IgD-negative memory B cell (primary cell): ENCODE measurements at regions not wholly inside any gene's neighbourhood (a gene's known extent, or its start where the extent isn't known, plus 50 kb on each side); places are given as distances from the start of the nearest gene placed in this dataset.

ENCODE experiments used
- H3K27ac Mint-ChIP-seq, 3 donors: one replicate each; pipeline ENCODE4 v1.8.0; 2020 to 2022; ENCODE audit warnings: mild to moderate bottlenecking in 3 of 3, mixed read lengths in 3 of 3, moderate library complexity in 1 of 3
- H3K27me3 Mint-ChIP-seq: one replicate; pipeline ENCODE4 v1.8.0; 2021; ENCODE audit warnings: mixed read lengths
- H3K36me3 Mint-ChIP-seq: one replicate; pipeline ENCODE4 v1.8.0; 2020; ENCODE audit warnings: mild to moderate bottlenecking, mixed read lengths
- H3K4me1 Mint-ChIP-seq, 3 donors: one replicate each; pipeline ENCODE4 v1.8.0; 2020 to 2022; ENCODE audit warnings: mixed read lengths in 3 of 3, mild to moderate bottlenecking in 1 of 3
- H3K4me3 Mint-ChIP-seq, 4 donors: one replicate each; pipeline ENCODE4 v1.8.0; 2020 to 2022; ENCODE audit warnings: mild to moderate bottlenecking in 4 of 4, mixed read lengths in 4 of 4, moderate library complexity in 3 of 4
- H3K9me3 Mint-ChIP-seq, 3 donors: one replicate each; pipeline ENCODE4 v1.8.0; 2020 to 2021; ENCODE audit warnings: mixed read lengths in 3 of 3, mild to moderate bottlenecking in 1 of 3

- peaks cover 17 to 29% (median 21%) of the 10 kb centered on the region in 3 donors for H3K4me1 Mint-ChIP-seq
- H3K27me3 Mint-ChIP-seq, result peaks cover 6% of the 10 kb centered on the region
- H3K9me3 Mint-ChIP-seq, result peaks cover 0 to 1% (median 0%) of the 10 kb centered on the region in 3 donors
- no peaks in the 10 kb centered on the region for H3K36me3 Mint-ChIP-seq
- no peak overlapping the region for H3K4me3 Mint-ChIP-seq
- no peak overlapping the region for H3K27ac Mint-ChIP-seq
Measured at GRCh38 chr13:30120133-30120822, 187.1 kb downstream of the KATNAL1 start.

- Mint-ChIP-seq H3K36me3 (no peaks in the 10 kb centered on the region), H3K4me1 (peaks cover 19 to 33% (median 23%) of the 10 kb centered on the region in 3 donors), H3K4me3 (no peak overlapping the region), H3K9me3 (peaks cover 0 to 1% (median 0%) of the 10 kb centered on the region in 3 donors), H3K27ac (peak overlapping the region in 1 of 3 donors; percentile 4), H3K27me3 (peaks cover 5% of the 10 kb centered on the region)
Measured at GRCh38 chr13:30119476-30119875, 187.9 kb downstream of the KATNAL1 start.

GRCh38 chr13:30116379-30116778 is 191.0 kb downstream of the KATNAL1 start:
- H3K4me1 Mint-ChIP-seq, result peaks cover 14 to 32% (median 20%) of the 10 kb centered on the region in 3 donors
- peak overlapping the region in 1 of 3 donors; percentile 55 for H3K27ac Mint-ChIP-seq
- peaks cover 2% of the 10 kb centered on the region for H3K27me3 Mint-ChIP-seq
- peaks cover 0 to 1% (median 0%) of the 10 kb centered on the region in 3 donors for H3K9me3 Mint-ChIP-seq
- no peak overlapping the region for H3K4me3 Mint-ChIP-seq
- no peaks in the 10 kb centered on the region for H3K36me3 Mint-ChIP-seq

GRCh38 chr13:30115257-30115600 is 192.1 kb downstream of the KATNAL1 start:
- H3K36me3 Mint-ChIP-seq, result no peaks in the 10 kb centered on the region
- peak overlapping the region in 1 of 3 donors; percentile 47 for H3K27ac Mint-ChIP-seq
- H3K4me3 Mint-ChIP-seq, result peak overlapping the region; percentile 64 to 93 (median 76)
- H3K27me3 Mint-ChIP-seq, result peaks cover 4% of the 10 kb centered on the region
- H3K4me1 Mint-ChIP-seq, result peaks cover 12 to 26% (median 12%) of the 10 kb centered on the region in 3 donors
- H3K9me3 Mint-ChIP-seq, result peaks cover 0 to 1% (median 0%) of the 10 kb centered on the region in 3 donors

- Mint-ChIP-seq H3K36me3 (no peaks in the 10 kb centered on the region), H3K4me1 (peaks cover 7 to 26% (median 10%) of the 10 kb centered on the region in 3 donors), H3K4me3 (peak overlapping the region; percentile 79 to 93 (median 90)), H3K9me3 (peaks cover 0 to 1% (median 0%) of the 10 kb centered on the region in 3 donors), H3K27me3 (peaks cover 4% of the 10 kb centered on the region), H3K27ac (peak overlapping the region; percentile 47 to 58 (median 47))
Measured at GRCh38 chr13:30114571-30115256, 192.6 kb downstream of the KATNAL1 start.

GRCh38 chr13:30113983-30114570 is 193.3 kb downstream of the KATNAL1 start:
- Mint-ChIP-seq H3K27me3 (peaks cover 4% of the 10 kb centered on the region), H3K36me3 (no peaks in the 10 kb centered on the region), H3K4me3 (peak overlapping the region; percentile 79 to 92 (median 88)), H3K27ac (peak overlapping the region in 2 of 3 donors; percentile 47 to 58), H3K9me3 (peaks cover 0 to 1% (median 0%) of the 10 kb centered on the region in 3 donors), H3K4me1 (peaks cover 7 to 26% (median 9%) of the 10 kb centered on the region in 3 donors)

GRCh38 chr13:30113551-30113950 is 193.8 kb downstream of the KATNAL1 start:
- no peaks in the 10 kb centered on the region for H3K36me3 Mint-ChIP-seq
- peak overlapping the region in 1 of 3 donors; percentile 71 for H3K27ac Mint-ChIP-seq
- H3K4me3 Mint-ChIP-seq, result peak overlapping the region; percentile 79 to 92 (median 88)
- peaks cover 7 to 26% (median 9%) of the 10 kb centered on the region in 3 donors for H3K4me1 Mint-ChIP-seq
- peaks cover 4% of the 10 kb centered on the region for H3K27me3 Mint-ChIP-seq
- peaks cover 0 to 1% (median 0%) of the 10 kb centered on the region in 3 donors for H3K9me3 Mint-ChIP-seq

- Mint-ChIP-seq H3K4me3 (peak overlapping the region; percentile 79 to 92 (median 88)), H3K9me3 (peaks cover 0 to 1% (median 0%) of the 10 kb centered on the region in 3 donors), H3K36me3 (no peaks in the 10 kb centered on the region), H3K27ac (peak overlapping the region in 2 of 3 donors; percentile 71 to 86), H3K4me1 (peaks cover 7 to 26% (median 9%) of the 10 kb centered on the region in 3 donors), H3K27me3 (peaks cover 4% of the 10 kb centered on the region)
Measured at GRCh38 chr13:30112602-30113435, 194.5 kb downstream of the KATNAL1 start.

- Mint-ChIP-seq H3K9me3 (no peaks in the 10 kb centered on the region), H3K27me3 (peaks cover 1% of the 10 kb centered on the region), H3K27ac (peak overlapping the region in 1 of 3 donors; percentile 59), H3K4me1 (peaks cover 7 to 26% (median 9%) of the 10 kb centered on the region in 3 donors), H3K36me3 (no peaks in the 10 kb centered on the region), H3K4me3 (peak overlapping the region in 1 of 4 donors; percentile 92)
Measured at GRCh38 chr13:30111810-30112209, 195.5 kb downstream of the KATNAL1 start.

GRCh38 chr13:30110301-30111070 is 196.9 kb downstream of the KATNAL1 start:
- Mint-ChIP-seq H3K36me3 (no peaks in the 10 kb centered on the region), H3K27me3 (peaks cover 1% of the 10 kb centered on the region), H3K4me1 (peaks cover 7 to 17% (median 9%) of the 10 kb centered on the region in 3 donors), H3K27ac (no peak overlapping the region), H3K4me3 (no peak overlapping the region), H3K9me3 (no peaks in the 10 kb centered on the region)

GRCh38 chr13:30109471-30110135 is 197.7 kb downstream of the KATNAL1 start:
- Mint-ChIP-seq H3K4me3 (no peak overlapping the region), H3K4me1 (peaks cover 5 to 12% (median 6%) of the 10 kb centered on the region in 3 donors), H3K9me3 (no peaks in the 10 kb centered on the region), H3K36me3 (no peaks in the 10 kb centered on the region), H3K27me3 (peaks cover 3% of the 10 kb centered on the region), H3K27ac (no peak overlapping the region)

- peaks cover 1 to 12% (median 6%) of the 10 kb centered on the region in 3 donors for H3K4me1 Mint-ChIP-seq
- H3K4me3 Mint-ChIP-seq, result peak overlapping the region in 1 of 4 donors; percentile 6
- no peaks in the 10 kb centered on the region for H3K36me3 Mint-ChIP-seq
- H3K9me3 Mint-ChIP-seq, result no peaks in the 10 kb centered on the region
- H3K27ac Mint-ChIP-seq, result no peak overlapping the region
- peaks cover 3% of the 10 kb centered on the region for H3K27me3 Mint-ChIP-seq
Measured at GRCh38 chr13:30108913-30109237, 198.5 kb downstream of the KATNAL1 start.

- Mint-ChIP-seq H3K36me3 (no peaks in the 10 kb centered on the region), H3K4me1 (peaks cover 1 to 9% (median 6%) of the 10 kb centered on the region in 3 donors), H3K4me3 (no peak overlapping the region), H3K9me3 (no peaks in the 10 kb centered on the region), H3K27me3 (peaks cover 3% of the 10 kb centered on the region), H3K27ac (no peak overlapping the region)
Measured at GRCh38 chr13:30108216-30108912, 199.0 kb downstream of the KATNAL1 start.
